GM12874 (cell line): ENCODE measurements at regions not wholly inside any gene's neighbourhood (a gene's known extent, or its start where the extent isn't known, plus 50 kb on each side); places are given as distances from the start of the nearest gene placed in this dataset.

Experiments
- CTCF ChIP-seq: IDR thresholded peaks from 2 replicates; pipeline ENCODE4 v1.5.1; 2011; ENCODE audit warnings: low read depth, mild to moderate bottlenecking, control low read depth, low read length, moderate library complexity; ENCODE audit not compliant: insufficient read depth

GRCh38 chr15:62790546-62790945 is 252.0 kb upstream of the TPM1 start:
- TF ChIP-seq CTCF = no peak

- TF ChIP-seq CTCF = no peak
Observed at GRCh38 chr15:62791694-62792093, 250.9 kb upstream of the TPM1 start.

- TF ChIP-seq CTCF = no peak
Observed at GRCh38 chr15:62792986-62793751, 249.4 kb upstream of the TPM1 start.

GRCh38 chr15:62793752-62794144 is 248.8 kb upstream of the TPM1 start:
- no peak for TF ChIP-seq CTCF

GRCh38 chr15:62795171-62795570 is 247.4 kb upstream of the TPM1 start:
- no peak for TF ChIP-seq CTCF

- no peak for TF ChIP-seq CTCF
Observed at GRCh38 chr15:62795700-62796695, 246.5 kb upstream of the TPM1 start.

GRCh38 chr15:62797171-62797570 is 245.4 kb upstream of the TPM1 start:
- TF ChIP-seq CTCF = no peak
